ENCODE measurements at regions not wholly inside any gene's neighbourhood (a gene's known extent, or its start where the extent isn't known, plus 50 kb on each side); places are given as distances from the start of the nearest gene placed in this dataset.

- H3K4me1 ChIP-seq (ENCODE audit: control insufficient read depth, insufficient read depth, low read length): no peaks in the 10 kb centered on the region
- no peak overlapping the region for H3K4me3 ChIP-seq (ENCODE audit: low read length in 2 of 2)
- H3K36me3 ChIP-seq (ENCODE audit: control insufficient read depth in 2 of 2, insufficient read depth in 2 of 2, low read length in 2 of 2): no peaks in the 10 kb centered on the region
- no peaks in the 10 kb centered on the region for H3K27me3 ChIP-seq (ENCODE audit: control insufficient read depth in 1 of 2, insufficient read depth in 2 of 2, low read length in 2 of 2)
- no peak overlapping the region for H3K9ac ChIP-seq (ENCODE audit: low read length in 2 of 2)
- no peak overlapping the region for H3K27ac ChIP-seq (ENCODE audit: low read length)
- H3K9me3 ChIP-seq (ENCODE audit: control insufficient read depth in 2 of 2, low read length in 2 of 2): no peaks in the 10 kb centered on the region
Measured at GRCh38 chr6:163906006-163906710, 491.6 kb downstream of the QKI start.

GRCh38 chr6:163904186-163904585 lies 489.7 kb downstream of the QKI start:
- H3K9ac ChIP-seq (ENCODE audit: low read length in 2 of 2): no peak overlapping the region
- no peaks in the 10 kb centered on the region for H3K4me1 ChIP-seq (ENCODE audit: control insufficient read depth, insufficient read depth, low read length)
- no peaks in the 10 kb centered on the region for H3K9me3 ChIP-seq (ENCODE audit: control insufficient read depth in 2 of 2, low read length in 2 of 2)
- no peaks in the 10 kb centered on the region for H3K36me3 ChIP-seq (ENCODE audit: control insufficient read depth in 2 of 2, insufficient read depth in 2 of 2, low read length in 2 of 2)
- no peak overlapping the region for H3K27ac ChIP-seq (ENCODE audit: low read length)
- H3K27me3 ChIP-seq (ENCODE audit: control insufficient read depth in 1 of 2, insufficient read depth in 2 of 2, low read length in 2 of 2): no peaks in the 10 kb centered on the region
- no peak overlapping the region for H3K4me3 ChIP-seq (ENCODE audit: low read length in 2 of 2)

GRCh38 chr6:163903541-163903940 lies 489.0 kb downstream of the QKI start:
- H3K36me3 ChIP-seq (ENCODE audit: control insufficient read depth in 2 of 2, insufficient read depth in 2 of 2, low read length in 2 of 2): no peaks in the 10 kb centered on the region
- no peak overlapping the region for H3K9ac ChIP-seq (ENCODE audit: low read length in 2 of 2)
- no peaks in the 10 kb centered on the region for H3K9me3 ChIP-seq (ENCODE audit: control insufficient read depth in 2 of 2, low read length in 2 of 2)
- no peaks in the 10 kb centered on the region for H3K27me3 ChIP-seq (ENCODE audit: control insufficient read depth in 1 of 2, insufficient read depth in 2 of 2, low read length in 2 of 2)
- no peak overlapping the region for H3K27ac ChIP-seq (ENCODE audit: low read length)
- no peaks in the 10 kb centered on the region for H3K4me1 ChIP-seq (ENCODE audit: control insufficient read depth, insufficient read depth, low read length)
- no peak overlapping the region for H3K4me3 ChIP-seq (ENCODE audit: low read length in 2 of 2)

- no peak overlapping the region for H3K27ac ChIP-seq (ENCODE audit: low read length)
- no peaks in the 10 kb centered on the region for H3K36me3 ChIP-seq (ENCODE audit: control insufficient read depth in 2 of 2, insufficient read depth in 2 of 2, low read length in 2 of 2)
- H3K9me3 ChIP-seq (ENCODE audit: control insufficient read depth in 2 of 2, low read length in 2 of 2): no peaks in the 10 kb centered on the region
- no peak overlapping the region for H3K9ac ChIP-seq (ENCODE audit: low read length in 2 of 2)
- H3K27me3 ChIP-seq (ENCODE audit: control insufficient read depth in 1 of 2, insufficient read depth in 2 of 2, low read length in 2 of 2): no peaks in the 10 kb centered on the region
- H3K4me1 ChIP-seq (ENCODE audit: control insufficient read depth, insufficient read depth, low read length): no peaks in the 10 kb centered on the region
- no peak overlapping the region for H3K4me3 ChIP-seq (ENCODE audit: low read length in 2 of 2)
Measured at GRCh38 chr6:163902993-163903392, 488.5 kb downstream of the QKI start.

- no peak overlapping the region for H3K4me3 ChIP-seq (ENCODE audit: low read length in 2 of 2)
- no peaks in the 10 kb centered on the region for H3K4me1 ChIP-seq (ENCODE audit: control insufficient read depth, insufficient read depth, low read length)
- H3K27ac ChIP-seq (ENCODE audit: low read length): no peak overlapping the region
- no peaks in the 10 kb centered on the region for H3K9me3 ChIP-seq (ENCODE audit: control insufficient read depth in 2 of 2, low read length in 2 of 2)
- H3K36me3 ChIP-seq (ENCODE audit: control insufficient read depth in 2 of 2, insufficient read depth in 2 of 2, low read length in 2 of 2): no peaks in the 10 kb centered on the region
- no peak overlapping the region for H3K9ac ChIP-seq (ENCODE audit: low read length in 2 of 2)
- no peaks in the 10 kb centered on the region for H3K27me3 ChIP-seq (ENCODE audit: control insufficient read depth in 1 of 2, insufficient read depth in 2 of 2, low read length in 2 of 2)
Measured at GRCh38 chr6:163901681-163902080, 487.2 kb downstream of the QKI start.

- H3K4me1 ChIP-seq (ENCODE audit: control insufficient read depth, insufficient read depth, low read length): no peaks in the 10 kb centered on the region
- no peak overlapping the region for H3K9ac ChIP-seq (ENCODE audit: low read length in 2 of 2)
- no peak overlapping the region for H3K4me3 ChIP-seq (ENCODE audit: low read length in 2 of 2)
- no peaks in the 10 kb centered on the region for H3K27me3 ChIP-seq (ENCODE audit: control insufficient read depth in 1 of 2, insufficient read depth in 2 of 2, low read length in 2 of 2)
- H3K36me3 ChIP-seq (ENCODE audit: control insufficient read depth in 2 of 2, insufficient read depth in 2 of 2, low read length in 2 of 2): no peaks in the 10 kb centered on the region
- no peak overlapping the region for H3K27ac ChIP-seq (ENCODE audit: low read length)
- H3K9me3 ChIP-seq (ENCODE audit: control insufficient read depth in 2 of 2, low read length in 2 of 2): no peaks in the 10 kb centered on the region
Measured at GRCh38 chr6:163900570-163900969, 486.1 kb downstream of the QKI start.

GRCh38 chr6:163897669-163898068 lies 483.2 kb downstream of the QKI start:
- H3K9me3 ChIP-seq (ENCODE audit: control insufficient read depth in 2 of 2, low read length in 2 of 2): no peaks in the 10 kb centered on the region
- H3K4me1 ChIP-seq (ENCODE audit: control insufficient read depth, insufficient read depth, low read length): no peaks in the 10 kb centered on the region
- H3K4me3 ChIP-seq (ENCODE audit: low read length in 2 of 2): no peak overlapping the region
- H3K27ac ChIP-seq (ENCODE audit: low read length): no peak overlapping the region
- no peaks in the 10 kb centered on the region for H3K36me3 ChIP-seq (ENCODE audit: control insufficient read depth in 2 of 2, insufficient read depth in 2 of 2, low read length in 2 of 2)
- H3K27me3 ChIP-seq (ENCODE audit: control insufficient read depth in 1 of 2, insufficient read depth in 2 of 2, low read length in 2 of 2): no peaks in the 10 kb centered on the region
- no peak overlapping the region for H3K9ac ChIP-seq (ENCODE audit: low read length in 2 of 2)

- Histone ChIP-seq H3K27ac (ENCODE audit: low read length) (no peak overlapping the region), H3K9ac (ENCODE audit: low read length in 2 of 2) (no peak overlapping the region), H3K27me3 (ENCODE audit: control insufficient read depth in 1 of 2, insufficient read depth in 2 of 2, low read length in 2 of 2) (no peaks in the 10 kb centered on the region)
Measured at GRCh38 chr6:163897030-163897429, 482.5 kb downstream of the QKI start.

GRCh38 chr6:163895162-163895561 lies 480.6 kb downstream of the QKI start:
- H3K9me3 ChIP-seq (ENCODE audit: control insufficient read depth in 2 of 2, low read length in 2 of 2): no peaks in the 10 kb centered on the region
- no peak overlapping the region for H3K9ac ChIP-seq (ENCODE audit: low read length in 2 of 2)
- H3K36me3 ChIP-seq (ENCODE audit: control insufficient read depth in 2 of 2, insufficient read depth in 2 of 2, low read length in 2 of 2): no peaks in the 10 kb centered on the region
- no peaks in the 10 kb centered on the region for H3K4me1 ChIP-seq (ENCODE audit: control insufficient read depth, insufficient read depth, low read length)
- H3K4me3 ChIP-seq (ENCODE audit: low read length in 2 of 2): no peak overlapping the region
- H3K27ac ChIP-seq (ENCODE audit: low read length): no peak overlapping the region
- H3K27me3 ChIP-seq (ENCODE audit: control insufficient read depth in 1 of 2, insufficient read depth in 2 of 2, low read length in 2 of 2): no peaks in the 10 kb centered on the region

More at GRCh38 chr6:163897030-163897429, 482.5 kb downstream of the QKI start:
- no peaks in the 10 kb centered on the region for H3K4me1 ChIP-seq (ENCODE audit: control insufficient read depth, insufficient read depth, low read length)
- no peaks in the 10 kb centered on the region for H3K36me3 ChIP-seq (ENCODE audit: control insufficient read depth in 2 of 2, insufficient read depth in 2 of 2, low read length in 2 of 2)
- no peak overlapping the region for H3K4me3 ChIP-seq (ENCODE audit: low read length in 2 of 2)
- H3K9me3 ChIP-seq (ENCODE audit: control insufficient read depth in 2 of 2, low read length in 2 of 2): no peaks in the 10 kb centered on the region

GRCh38 chr6:163893609-163894189 lies 479.2 kb downstream of the QKI start:
- Histone ChIP-seq H3K9ac (ENCODE audit: low read length in 2 of 2) (no peak overlapping the region), H3K27me3 (ENCODE audit: control insufficient read depth in 1 of 2, insufficient read depth in 2 of 2, low read length in 2 of 2) (no peaks in the 10 kb centered on the region), H3K4me1 (ENCODE audit: control insufficient read depth, insufficient read depth, low read length) (no peaks in the 10 kb centered on the region), H3K27ac (ENCODE audit: low read length) (no peak overlapping the region), H3K9me3 (ENCODE audit: control insufficient read depth in 2 of 2, low read length in 2 of 2) (no peaks in the 10 kb centered on the region), H3K4me3 (ENCODE audit: low read length in 2 of 2) (no peak overlapping the region), H3K36me3 (ENCODE audit: control insufficient read depth in 2 of 2, insufficient read depth in 2 of 2, low read length in 2 of 2) (no peaks in the 10 kb centered on the region)

GRCh38 chr6:163892824-163893561 lies 478.5 kb downstream of the QKI start:
- Histone ChIP-seq H3K27me3 (ENCODE audit: control insufficient read depth in 1 of 2, insufficient read depth in 2 of 2, low read length in 2 of 2) (no peaks in the 10 kb centered on the region), H3K4me3 (ENCODE audit: low read length in 2 of 2) (no peak overlapping the region), H3K9ac (ENCODE audit: low read length in 2 of 2) (no peak overlapping the region), H3K4me1 (ENCODE audit: control insufficient read depth, insufficient read depth, low read length) (no peaks in the 10 kb centered on the region), H3K27ac (ENCODE audit: low read length) (no peak overlapping the region), H3K36me3 (ENCODE audit: control insufficient read depth in 2 of 2, insufficient read depth in 2 of 2, low read length in 2 of 2) (no peaks in the 10 kb centered on the region), H3K9me3 (ENCODE audit: control insufficient read depth in 2 of 2, low read length in 2 of 2) (no peaks in the 10 kb centered on the region)

All from stomach smooth muscle (tissue), 2 donors.